IMR-90 (cell line): ENCODE measurements at regions not wholly inside any gene's neighbourhood (a gene's known extent, or its start where the extent isn't known, plus 50 kb on each side); places are given as distances from the start of the nearest gene placed in this dataset.

ENCODE experiments used
- BHLHE40 ChIP-seq: fragments of 150-350 bp; IDR thresholded peaks from 2 replicates; pipeline ENCODE4 v1.6.1; 2016; ENCODE audit warnings: mild to moderate bottlenecking, low read depth, low read length
- CEBPB ChIP-seq: IDR thresholded peaks from 2 replicates; pipeline ENCODE4 v1.6.1; 2012; ENCODE audit warnings: low read depth, low read length, improper control_type of control experiment
- ELK1 ChIP-seq: fragments of 150-350 bp; IDR thresholded peaks from 2 replicates; pipeline ENCODE4 v1.6.1; 2016; ENCODE audit warnings: low read depth, mild to moderate bottlenecking, low read length, moderate library complexity, borderline replicate concordance
- MXI1 ChIP-seq: IDR thresholded peaks from 2 replicates; pipeline ENCODE4 v1.6.1; 2012; ENCODE audit warnings: low read depth, mild to moderate bottlenecking, low read length, moderate library complexity, borderline replicate concordance
- POLR2A ChIP-seq: IDR thresholded peaks from 2 replicates; pipeline ENCODE4 v1.6.1; 2012; ENCODE audit warnings: mild to moderate bottlenecking, low read depth, low read length
- RAD21 ChIP-seq: IDR thresholded peaks from 2 replicates; pipeline ENCODE4 v1.6.1; 2012; ENCODE audit warnings: low read length, improper control_type of control experiment
- RFX5 ChIP-seq: IDR thresholded peaks from 2 replicates; pipeline ENCODE4 v1.8.0; 2012; ENCODE audit warnings: low read depth, mild to moderate bottlenecking, low read length, moderate library complexity
- TF ChIP-seq, protein P1 (sequence below): conservative IDR thresholded peaks from 2 replicates; pipeline ENCODE4 v1.5.1; 2012; ENCODE audit warnings: mild to moderate bottlenecking, low read depth, low read length, improper control_type of control experiment

DNA sequence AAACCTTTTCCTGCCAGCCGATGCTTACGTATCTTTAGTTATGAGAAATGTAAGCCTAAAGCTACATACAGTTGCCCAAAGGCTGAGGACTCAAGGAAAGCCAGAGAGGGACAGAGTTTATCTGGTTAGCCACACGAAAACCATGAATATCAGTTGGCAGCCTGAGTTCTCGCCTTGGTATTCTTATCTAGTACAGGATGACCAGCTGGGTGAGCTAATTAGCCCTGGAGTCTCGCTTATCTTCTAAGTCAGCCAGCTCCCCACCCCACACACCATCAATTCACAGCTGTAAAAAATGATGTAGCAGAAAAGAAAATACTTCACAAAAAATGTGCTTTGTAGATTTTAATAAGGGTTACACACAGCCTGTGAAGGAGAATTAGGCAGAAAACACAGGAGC, 617.5 kb upstream of the SOX11 start:
- TF ChIP-seq BHLHE40 (no peak), RFX5 (no peak), POLR2A (no peak), CEBPB (no peak), RAD21 (no peak), ELK1 (no peak), MXI1 (no peak)
- TF ChIP-seq, protein P1, sequence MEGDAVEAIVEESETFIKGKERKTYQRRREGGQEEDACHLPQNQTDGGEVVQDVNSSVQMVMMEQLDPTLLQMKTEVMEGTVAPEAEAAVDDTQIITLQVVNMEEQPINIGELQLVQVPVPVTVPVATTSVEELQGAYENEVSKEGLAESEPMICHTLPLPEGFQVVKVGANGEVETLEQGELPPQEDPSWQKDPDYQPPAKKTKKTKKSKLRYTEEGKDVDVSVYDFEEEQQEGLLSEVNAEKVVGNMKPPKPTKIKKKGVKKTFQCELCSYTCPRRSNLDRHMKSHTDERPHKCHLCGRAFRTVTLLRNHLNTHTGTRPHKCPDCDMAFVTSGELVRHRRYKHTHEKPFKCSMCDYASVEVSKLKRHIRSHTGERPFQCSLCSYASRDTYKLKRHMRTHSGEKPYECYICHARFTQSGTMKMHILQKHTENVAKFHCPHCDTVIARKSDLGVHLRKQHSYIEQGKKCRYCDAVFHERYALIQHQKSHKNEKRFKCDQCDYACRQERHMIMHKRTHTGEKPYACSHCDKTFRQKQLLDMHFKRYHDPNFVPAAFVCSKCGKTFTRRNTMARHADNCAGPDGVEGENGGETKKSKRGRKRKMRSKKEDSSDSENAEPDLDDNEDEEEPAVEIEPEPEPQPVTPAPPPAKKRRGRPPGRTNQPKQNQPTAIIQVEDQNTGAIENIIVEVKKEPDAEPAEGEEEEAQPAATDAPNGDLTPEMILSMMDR: no peak
